ENCODE measurements at regions not wholly inside any gene's neighbourhood (a gene's known extent, or its start where the extent isn't known, plus 50 kb on each side); places are given as distances from the start of the nearest gene placed in this dataset.

GRCh38 chr14:40525314-40525713 lies 1081.4 kb upstream of the LRFN5 start:
- no peak for TF ChIP-seq CTCF (IDR thresholded peaks at IDR 0.05)
- TF ChIP-seq POLR2A (IDR thresholded peaks at IDR 0.05; ENCODE audit: low read length) = no peak
- no peak for TF ChIP-seq HMGXB4 (CRISPR knock-in tag; IDR thresholded peaks at IDR 0.05; ENCODE audit: borderline replicate concordance)
- no peak for TF ChIP-seq BHLHE40 (IDR thresholded peaks at IDR 0.05; ENCODE audit: low read depth, low read length)
- no peak for TF ChIP-seq USF2 (IDR thresholded peaks at IDR 0.05)
- TF ChIP-seq NR3C1 (IDR thresholded peaks at IDR 0.05) = no peak

Measured in A549 (cell line).